ENCODE measurements at regions not wholly inside any gene's neighbourhood (a gene's known extent, or its start where the extent isn't known, plus 50 kb on each side); places are given as distances from the start of the nearest gene placed in this dataset.
"Not testable (repeated sequence)": the region's sequence is repeated elsewhere in the genome, so short reads cannot be mapped to it uniquely, and the experiment has no call there.

- not testable (repeated sequence) for DNase-seq (ENCODE audit: low read depth in 2 of 3, low spot score in 2 of 3)
These were observed 61.7 kb downstream of the DMRTA1 start for GRCh38 chr9:22508354-22508753.

- no peak for DNase-seq (ENCODE audit: low read depth in 2 of 3, low spot score in 2 of 3)
These were observed 62.2 kb downstream of the DMRTA1 start for GRCh38 chr9:22508790-22509189.

DNA sequence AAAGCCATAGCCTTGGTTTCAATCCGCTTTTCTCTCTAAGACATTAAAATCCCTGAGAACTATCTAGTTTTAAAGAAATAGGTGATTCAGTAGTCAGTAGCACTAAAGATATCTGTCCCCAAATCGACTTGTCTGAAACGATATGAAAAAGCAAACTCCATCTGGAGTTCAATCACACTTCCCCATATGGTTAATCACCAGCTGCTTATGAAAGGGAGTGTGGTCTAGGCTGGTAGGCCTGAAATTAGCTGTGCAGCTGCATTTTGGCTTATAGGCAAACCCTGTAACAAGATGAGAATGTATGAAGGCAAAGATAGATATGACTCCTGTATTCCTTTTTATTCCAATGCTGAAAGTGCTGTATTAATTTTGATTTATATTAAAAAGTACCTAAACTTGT is 65.9 kb downstream of the DMRTA1 start:
- no peak for DNase-seq (ENCODE audit: low read depth in 2 of 3, low spot score in 2 of 3)

- no peak for DNase-seq (ENCODE audit: low read depth in 2 of 3, low spot score in 2 of 3)
These were observed 68.2 kb downstream of the DMRTA1 start for GRCh38 chr9:22514871-22515270.

DNA sequence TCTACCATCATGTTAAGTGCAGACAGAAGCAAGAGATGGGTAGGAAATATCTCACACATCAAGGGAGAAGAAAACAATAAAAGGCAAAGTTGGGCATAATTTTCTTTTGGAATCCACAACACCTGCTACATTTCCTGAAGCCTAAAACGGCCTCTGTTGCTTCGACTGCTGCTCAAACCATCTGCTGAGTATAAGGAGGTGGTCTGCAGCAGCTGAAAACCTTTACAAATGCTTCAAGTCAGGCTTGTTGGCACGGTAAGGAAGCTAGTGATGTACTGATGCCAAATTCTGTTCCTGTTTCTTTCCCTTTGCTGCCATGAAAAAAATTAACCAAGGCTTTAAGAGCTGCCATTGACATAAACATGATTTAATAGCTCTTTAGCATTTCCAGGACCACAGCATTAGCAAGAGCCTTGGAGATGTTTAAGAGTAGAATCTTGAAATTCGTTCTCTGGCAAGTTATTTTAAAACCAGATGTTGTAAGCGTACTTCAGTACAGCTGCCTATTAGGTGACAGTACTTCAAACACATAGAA is 75.6 kb downstream of the DMRTA1 start:
- no peak for DNase-seq (ENCODE audit: low read depth in 2 of 3, low spot score in 2 of 3)

- DNase-seq (ENCODE audit: low read depth in 2 of 3, low spot score in 2 of 3), result no peak
These were observed 81.9 kb downstream of the DMRTA1 start for GRCh38 chr9:22528485-22528884.

GRCh38 chr9:22529426-22530199 is 83.0 kb downstream of the DMRTA1 start:
- no peak for DNase-seq (ENCODE audit: low read depth in 2 of 3, low spot score in 2 of 3)

DNA sequence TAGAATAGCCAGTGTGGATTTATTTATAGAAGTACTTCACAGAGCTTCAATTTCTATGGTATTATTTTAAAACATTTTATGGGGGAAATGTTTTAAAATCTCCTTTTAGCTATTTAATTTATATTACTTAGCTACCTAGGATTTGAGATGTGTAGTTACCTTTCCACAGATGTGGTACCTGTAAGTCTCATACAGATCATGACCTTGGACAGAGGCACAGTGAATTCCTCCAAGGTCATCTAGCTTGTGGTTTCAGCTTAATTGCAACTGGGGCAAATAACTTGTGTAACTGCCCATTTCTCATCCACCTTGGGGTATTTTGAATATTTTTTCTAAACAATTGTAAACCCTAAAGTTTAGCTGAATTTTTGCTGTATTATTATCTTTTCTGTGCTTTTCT is 89.2 kb downstream of the DMRTA1 start:
- no peak for DNase-seq (ENCODE audit: low read depth in 2 of 3, low spot score in 2 of 3)

- DNase-seq (ENCODE audit: low read depth in 2 of 3, low spot score in 2 of 3), result no peak
These were observed 91.1 kb downstream of the DMRTA1 start for GRCh38 chr9:22537721-22538120.

- DNase-seq (ENCODE audit: low read depth in 2 of 3, low spot score in 2 of 3), result no peak
These were observed 102.0 kb downstream of the DMRTA1 start for GRCh38 chr9:22548625-22549024.

DNA sequence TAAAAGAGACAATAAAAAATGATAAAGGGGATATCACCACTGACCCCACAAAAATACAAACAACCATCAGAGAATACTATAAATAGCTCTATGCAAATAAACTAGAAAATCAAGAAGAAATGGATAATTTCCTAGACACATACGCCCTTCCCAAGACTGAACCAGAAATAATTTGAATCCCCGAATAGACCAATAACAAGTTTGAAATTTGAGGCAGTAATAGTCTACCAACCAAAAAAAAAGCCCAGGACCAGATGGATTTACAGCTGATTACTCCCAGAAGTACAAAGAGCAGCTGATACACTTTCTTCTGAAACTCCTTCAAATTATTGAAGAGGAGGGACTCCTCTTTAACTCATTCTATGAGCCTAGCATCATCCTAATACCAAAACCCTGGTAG is 128.1 kb downstream of the DMRTA1 start:
- no peak for DNase-seq (ENCODE audit: low read depth in 2 of 3, low spot score in 2 of 3)

GRCh38 chr9:22580788-22581187 is 134.2 kb downstream of the DMRTA1 start:
- no peak for DNase-seq (ENCODE audit: low read depth in 2 of 3, low spot score in 2 of 3)

- DNase-seq (ENCODE audit: low read depth in 2 of 3, low spot score in 2 of 3), result no peak
These were observed 135.6 kb downstream of the DMRTA1 start for GRCh38 chr9:22582221-22582620.

DNA sequence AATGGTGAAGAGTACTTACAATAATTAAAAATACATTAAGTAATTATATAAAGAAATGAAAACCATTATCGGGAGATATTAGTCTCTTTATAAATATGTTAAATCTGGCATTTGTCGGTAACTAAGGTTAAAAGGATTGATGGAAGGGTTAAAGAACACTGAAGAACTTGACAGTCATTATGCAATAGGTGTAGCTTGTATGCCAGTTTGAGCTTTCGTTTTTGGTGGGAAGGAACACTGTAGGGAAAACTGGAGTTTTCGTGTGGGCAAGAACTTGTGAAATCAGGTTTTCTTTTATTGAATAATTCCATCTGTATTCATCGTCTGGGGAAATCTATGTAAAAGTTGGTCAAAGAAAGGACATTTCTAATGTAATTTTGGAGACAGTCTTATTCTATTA is 142.3 kb downstream of the DMRTA1 start:
- DNase-seq (ENCODE audit: low read depth in 2 of 3, low spot score in 2 of 3), result no peak

DNA sequence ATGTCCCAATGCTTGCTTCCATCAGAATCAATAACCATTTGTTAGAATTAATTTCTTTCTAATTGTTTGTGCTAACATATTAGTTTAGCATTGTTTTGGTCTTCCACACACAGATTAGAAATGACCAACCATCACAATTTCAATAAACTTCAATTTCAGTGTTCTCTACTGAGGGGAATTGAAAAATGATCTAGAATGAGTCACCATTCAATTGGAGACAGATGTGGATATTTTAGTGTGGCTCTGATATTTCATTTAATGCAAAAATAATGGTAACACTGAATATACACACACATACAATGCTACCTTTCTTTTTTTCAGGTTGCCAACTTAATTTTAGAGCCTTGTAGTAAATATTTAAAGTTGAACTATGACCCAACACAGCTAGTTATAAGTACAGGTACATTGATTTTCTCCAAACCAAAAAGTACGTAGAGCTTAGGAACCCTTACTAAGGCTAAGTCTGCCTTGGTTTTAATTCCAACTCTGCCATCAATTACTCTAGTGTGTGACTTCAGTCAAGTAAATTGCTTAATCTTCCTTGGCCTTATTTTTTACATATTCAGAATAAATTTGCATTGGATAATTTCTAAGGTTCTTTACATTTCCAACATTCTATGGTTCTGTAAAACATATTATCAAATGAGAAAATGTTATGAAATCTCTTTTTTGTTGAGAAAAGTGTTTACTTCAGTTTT is 143.9 kb downstream of the DMRTA1 start:
- no peak for DNase-seq (ENCODE audit: low read depth in 2 of 3, low spot score in 2 of 3)

DNA sequence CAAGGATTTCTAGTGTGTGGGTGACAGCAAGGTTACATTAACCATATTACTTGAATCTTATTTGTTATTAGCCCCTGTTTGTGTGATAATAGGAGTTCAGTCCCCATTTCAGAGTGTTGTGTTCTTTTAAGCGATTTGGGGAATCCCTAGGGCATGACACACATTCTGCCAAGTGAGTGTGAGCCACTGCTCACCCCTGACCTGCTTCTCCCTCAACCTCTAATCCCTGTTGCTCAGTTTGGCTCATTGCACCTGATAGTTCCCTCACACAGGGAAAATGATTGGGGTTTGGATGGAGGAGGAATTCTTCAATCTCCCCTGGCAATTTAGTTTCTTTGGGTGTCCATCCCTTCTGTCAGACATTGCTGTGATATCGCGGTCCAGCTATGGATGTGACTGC is 149.2 kb downstream of the DMRTA1 start:
- no peak for DNase-seq (ENCODE audit: low read depth in 2 of 3, low spot score in 2 of 3)

- no peak for DNase-seq (ENCODE audit: low read depth in 2 of 3, low spot score in 2 of 3)
These were observed 170.5 kb downstream of the DMRTA1 start for GRCh38 chr9:22617156-22617555.

DNA sequence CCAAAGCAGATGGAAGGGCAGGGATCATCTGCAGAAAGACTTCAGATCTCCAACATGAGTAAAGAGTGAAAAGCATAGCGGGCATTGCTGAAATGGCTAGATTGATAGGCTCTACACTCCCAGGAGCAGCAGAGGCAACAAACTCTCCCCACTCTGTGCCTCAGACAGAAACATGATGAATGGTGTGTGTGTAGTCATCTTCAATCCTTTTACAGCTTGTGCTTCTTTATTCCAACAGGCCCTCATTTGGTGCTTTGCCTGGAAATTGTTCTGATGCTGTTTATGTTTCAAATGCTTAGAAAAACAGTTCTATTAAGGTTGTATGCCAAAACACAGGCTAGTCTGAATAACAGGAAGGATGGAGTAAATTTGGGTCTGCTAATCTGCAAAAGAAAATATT is 176.2 kb downstream of the DMRTA1 start:
- no peak for DNase-seq (ENCODE audit: low read depth in 2 of 3, low spot score in 2 of 3)

DNA sequence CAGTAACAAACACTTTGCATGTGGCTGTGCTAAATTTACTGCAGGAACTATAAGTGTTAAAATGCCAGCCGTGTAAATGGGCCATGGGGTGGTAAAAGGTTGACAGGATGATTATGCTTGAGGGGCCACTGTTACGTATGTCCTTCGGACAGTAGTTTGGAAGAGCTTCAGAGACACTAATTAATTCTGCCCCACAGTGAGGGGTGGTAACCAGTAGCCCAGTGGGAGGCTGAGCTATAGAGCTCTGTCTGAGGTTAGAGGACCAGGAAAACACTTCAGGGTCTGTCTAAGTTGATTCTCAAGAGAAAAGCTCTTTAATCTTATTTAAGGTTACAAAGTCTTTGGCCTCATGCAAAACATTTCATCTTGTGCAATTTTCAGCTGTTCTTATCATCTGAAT is 176.6 kb downstream of the DMRTA1 start:
- no peak for DNase-seq (ENCODE audit: low read depth in 2 of 3, low spot score in 2 of 3)

DNA sequence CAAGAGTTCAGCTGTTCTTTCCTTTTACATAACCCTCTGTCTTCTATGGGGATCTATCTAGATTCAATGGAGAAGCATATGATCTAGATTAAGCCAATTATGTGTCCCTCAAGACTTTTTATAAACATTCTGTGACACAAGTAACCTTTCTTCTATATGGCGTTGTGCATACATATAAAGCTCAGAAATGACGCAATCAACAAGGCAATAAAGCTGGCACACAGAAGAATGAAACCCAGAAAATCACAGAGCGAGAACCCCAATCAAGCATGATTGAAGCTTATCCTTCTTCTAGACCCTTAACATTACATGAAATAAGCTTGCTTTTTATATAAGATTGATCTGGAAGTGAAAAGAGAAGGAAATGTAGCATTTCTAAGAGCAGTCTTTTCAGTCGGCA is 178.9 kb downstream of the DMRTA1 start:
- DNase-seq (ENCODE audit: low read depth in 2 of 3, low spot score in 2 of 3), result no peak

- no peak for DNase-seq (ENCODE audit: low read depth in 2 of 3, low spot score in 2 of 3)
These were observed 196.9 kb downstream of the DMRTA1 start for GRCh38 chr9:22643541-22643940.

- DNase-seq (ENCODE audit: low read depth in 2 of 3, low spot score in 2 of 3), result no peak
These were observed 199.3 kb downstream of the DMRTA1 start for GRCh38 chr9:22645893-22646292.
